ENCODE measurements at regions not wholly inside any gene's neighbourhood (a gene's known extent, or its start where the extent isn't known, plus 50 kb on each side); places are given as distances from the start of the nearest gene placed in this dataset.

GRCh38 chr6:50961611-50962010 is 142.9 kb downstream of the TFAP2B start:
- TF ChIP-seq MXI1 (conservative IDR thresholded peaks at IDR 0.05; ENCODE audit: poor library complexity, severe bottlenecking) (no peak), CTCF (IDR thresholded peaks at IDR 0.05; ENCODE audit: poor library complexity, severe bottlenecking) (no peak), EP300 (conservative IDR thresholded peaks at IDR 0.05; ENCODE audit: poor library complexity, severe bottlenecking) (no peak), REST (IDR thresholded peaks at IDR 0.05; ENCODE audit: borderline replicate concordance) (no peak), TAF1 (IDR thresholded peaks at IDR 0.05; ENCODE audit: low read depth) (no peak)

Data from neural cell (in vitro differentiated cells).